HPDE6-E6E7 (cell line): ENCODE measurements at regions not wholly inside any gene's neighbourhood (a gene's known extent, or its start where the extent isn't known, plus 50 kb on each side); places are given as distances from the start of the nearest gene placed in this dataset.
"Not testable (repeated sequence)": the region's sequence is repeated elsewhere in the genome, so short reads cannot be mapped to it uniquely, and the experiment has no call there.

Experiments used
- DNase-seq: peaks from one replicate; pipeline ENCODE4 v3.0.0; 2011; ENCODE audit warnings: missing footprints; ENCODE audit errors: extremely low spot score

DNA sequence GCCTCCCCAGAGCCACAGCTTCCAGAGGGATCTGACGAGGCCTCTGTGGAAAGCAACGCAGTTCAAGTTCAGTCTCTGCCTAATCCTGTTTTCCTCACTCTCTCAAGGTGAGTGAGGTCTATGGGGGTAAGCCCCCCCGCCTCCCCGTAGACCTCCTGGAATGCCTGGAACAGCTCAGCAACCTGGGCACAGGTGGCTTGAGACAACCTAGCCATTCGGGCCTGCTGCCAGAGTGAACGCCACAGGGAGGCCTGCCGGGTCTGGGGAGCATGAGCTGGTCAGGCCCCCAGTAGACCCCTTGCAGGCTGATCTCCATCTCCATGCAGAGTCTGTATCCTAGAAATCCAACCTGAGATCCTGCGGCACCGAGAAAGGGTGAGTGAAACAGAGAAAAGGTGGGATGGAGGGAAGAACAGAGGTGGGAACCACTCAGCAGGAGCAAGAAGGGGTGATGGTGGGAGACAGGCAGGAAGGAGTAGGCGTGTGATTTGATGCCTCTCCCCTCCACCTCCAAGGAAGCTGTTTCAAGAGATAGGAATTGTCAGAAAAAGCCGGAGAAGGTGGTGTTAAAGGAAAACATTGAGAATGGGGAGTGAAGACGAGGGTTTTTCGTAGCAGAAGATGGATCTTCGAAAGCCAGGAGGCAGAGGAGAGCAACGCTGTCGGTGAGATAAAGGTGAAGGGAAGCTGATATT, 123.1 kb upstream of the PRMT8 start:
- DNase-seq = no peak

DNA sequence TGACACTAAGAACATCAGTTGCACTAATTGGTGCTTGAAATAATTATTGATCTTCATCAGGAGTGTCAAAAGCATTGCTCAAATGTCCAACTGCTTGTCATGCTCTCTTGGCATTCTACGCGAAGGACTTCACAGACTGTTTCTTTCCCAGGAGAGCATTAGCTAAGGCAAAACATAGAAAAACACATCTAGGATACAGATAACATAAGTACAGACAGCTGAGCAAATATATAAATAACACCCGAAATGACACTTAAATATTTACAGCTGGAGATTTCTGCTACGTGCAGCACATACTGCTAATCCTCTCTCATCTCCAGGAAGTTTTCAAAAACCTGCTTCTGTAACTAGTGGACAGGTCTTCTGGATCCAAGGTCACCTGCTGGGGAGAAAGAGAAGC, 120.0 kb upstream of the PRMT8 start:
- DNase-seq = no peak

DNA sequence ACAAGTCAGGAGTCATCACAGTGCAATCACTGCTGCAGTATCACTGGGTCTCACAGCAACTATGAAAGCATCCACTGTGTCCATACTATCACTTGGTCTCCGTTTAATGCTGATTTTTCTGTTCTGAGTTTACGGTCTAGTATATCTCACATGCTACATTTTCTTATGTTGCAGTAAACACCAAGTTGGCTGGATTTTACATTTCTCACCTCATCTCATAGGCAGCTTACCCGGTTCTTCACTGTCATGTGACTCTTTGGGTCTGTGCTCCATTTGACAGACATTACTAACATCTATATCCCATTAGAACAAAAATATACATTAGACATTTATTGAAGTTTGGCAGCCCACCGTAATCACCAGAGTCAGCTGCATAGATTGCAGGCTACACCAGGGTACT, 115.7 kb upstream of the PRMT8 start:
- no peak for DNase-seq

DNA sequence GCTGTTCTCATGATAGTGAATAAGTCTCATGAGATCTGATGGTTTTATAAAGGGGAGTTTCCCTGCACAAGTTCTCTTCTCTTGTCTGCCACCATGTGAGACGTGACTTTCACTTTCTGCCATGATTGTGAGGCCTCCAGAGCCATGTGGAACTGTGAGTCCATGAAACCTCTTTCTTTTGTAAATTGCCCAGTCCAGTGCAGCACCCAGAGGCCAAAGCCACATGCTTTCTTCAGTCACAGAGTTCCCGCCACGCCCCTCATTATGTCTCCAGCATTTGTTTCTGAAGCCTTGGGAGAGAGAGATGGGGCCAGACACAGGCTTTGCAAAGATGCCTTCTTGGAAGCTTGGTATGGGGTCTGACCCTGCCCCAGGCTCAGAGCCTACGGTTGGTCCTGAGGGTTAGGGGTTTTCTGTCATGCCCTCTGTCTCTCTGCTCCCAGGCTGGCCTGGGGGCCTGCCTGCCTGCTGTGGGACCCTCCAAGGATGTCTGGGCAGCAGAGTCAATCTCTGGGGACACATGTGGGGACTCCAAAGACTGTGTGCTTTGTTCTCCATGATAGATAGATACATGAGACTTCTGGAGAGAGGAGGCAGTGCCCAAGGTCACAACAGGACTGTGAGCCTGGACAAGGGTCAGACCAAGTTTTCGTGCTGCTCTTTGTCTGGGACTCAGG, 114.1 kb upstream of the PRMT8 start:
- no peak for DNase-seq

DNA sequence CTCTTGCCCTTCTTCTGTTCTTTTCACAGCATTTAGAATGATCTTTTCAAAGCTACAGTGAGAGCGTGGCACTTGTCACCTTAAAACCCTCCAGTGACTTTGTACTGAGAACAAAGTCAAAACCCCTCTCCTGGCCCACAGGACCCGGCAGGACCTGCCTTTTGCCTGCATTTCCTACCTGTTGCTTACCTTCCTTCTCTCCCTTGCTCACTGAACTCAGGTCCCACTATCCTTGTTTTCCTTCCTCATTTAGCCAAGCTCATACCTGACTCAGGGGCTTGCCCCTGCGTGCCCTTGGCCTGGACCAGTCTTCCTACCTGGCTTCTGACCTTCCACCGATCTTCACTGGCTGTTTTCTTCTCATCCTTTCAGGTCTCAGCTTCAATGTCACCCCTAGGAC, 112.3 kb upstream of the PRMT8 start:
- DNase-seq = no peak

DNA sequence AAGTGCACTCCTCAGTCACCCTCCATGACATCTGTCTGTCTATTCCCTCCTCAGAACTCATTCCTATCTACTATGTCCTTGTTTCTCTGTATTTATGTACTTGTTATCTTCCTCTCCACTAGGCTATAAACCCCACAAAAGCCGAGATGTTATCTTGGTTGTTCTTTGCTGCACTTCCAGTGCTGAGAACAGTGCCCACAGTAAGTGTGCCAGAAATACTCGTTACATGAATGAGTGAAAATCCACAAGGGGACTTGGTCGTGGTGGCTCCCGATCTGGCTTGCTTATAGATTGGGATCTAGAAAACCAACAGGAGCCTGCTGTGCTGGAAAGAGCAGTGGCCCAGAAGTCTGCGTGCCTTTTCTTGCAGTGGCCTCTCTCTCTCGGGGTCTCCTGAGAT, 111.9 kb upstream of the PRMT8 start:
- DNase-seq = no peak

DNA sequence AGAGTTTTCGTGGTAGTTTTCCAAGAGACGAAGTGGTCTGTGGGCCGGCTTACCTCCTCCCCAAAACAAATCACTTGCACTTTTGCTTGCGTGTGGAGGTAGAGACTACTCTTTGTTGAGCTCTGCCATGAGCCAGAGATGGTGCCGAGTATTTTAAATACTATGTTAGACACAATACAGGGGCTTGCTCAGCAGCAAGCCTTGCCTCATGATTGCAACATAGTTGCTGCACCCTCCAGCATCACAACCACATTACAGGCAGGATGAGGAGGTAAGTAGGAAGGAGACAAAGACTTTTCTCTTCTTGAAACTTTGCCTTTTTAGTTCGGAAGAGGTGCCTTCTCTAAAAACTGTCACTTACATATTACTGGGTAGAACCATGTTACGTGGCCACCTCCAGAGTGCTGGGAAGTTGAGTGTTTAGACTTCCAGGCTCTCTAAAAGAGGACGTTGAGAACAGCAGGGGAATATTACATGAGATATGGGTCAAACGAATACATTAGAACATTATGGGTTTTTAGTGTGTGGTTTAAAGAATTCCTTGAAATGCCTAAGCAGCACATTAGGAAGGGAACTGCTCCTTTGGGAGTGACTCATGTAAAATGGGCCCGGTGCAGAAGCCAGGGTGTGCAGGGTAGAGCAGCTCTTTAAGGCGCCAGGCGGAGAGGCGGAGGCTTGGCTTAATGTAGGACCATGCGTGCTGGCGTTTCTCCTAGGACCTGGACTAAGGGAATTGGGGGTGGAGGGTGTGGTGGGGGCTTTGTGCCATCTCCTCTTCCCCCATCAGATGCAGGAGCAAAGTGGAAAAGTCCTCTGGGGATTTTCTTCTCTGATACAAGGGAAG, 110.6 kb upstream of the PRMT8 start:
- DNase-seq = no peak

DNA sequence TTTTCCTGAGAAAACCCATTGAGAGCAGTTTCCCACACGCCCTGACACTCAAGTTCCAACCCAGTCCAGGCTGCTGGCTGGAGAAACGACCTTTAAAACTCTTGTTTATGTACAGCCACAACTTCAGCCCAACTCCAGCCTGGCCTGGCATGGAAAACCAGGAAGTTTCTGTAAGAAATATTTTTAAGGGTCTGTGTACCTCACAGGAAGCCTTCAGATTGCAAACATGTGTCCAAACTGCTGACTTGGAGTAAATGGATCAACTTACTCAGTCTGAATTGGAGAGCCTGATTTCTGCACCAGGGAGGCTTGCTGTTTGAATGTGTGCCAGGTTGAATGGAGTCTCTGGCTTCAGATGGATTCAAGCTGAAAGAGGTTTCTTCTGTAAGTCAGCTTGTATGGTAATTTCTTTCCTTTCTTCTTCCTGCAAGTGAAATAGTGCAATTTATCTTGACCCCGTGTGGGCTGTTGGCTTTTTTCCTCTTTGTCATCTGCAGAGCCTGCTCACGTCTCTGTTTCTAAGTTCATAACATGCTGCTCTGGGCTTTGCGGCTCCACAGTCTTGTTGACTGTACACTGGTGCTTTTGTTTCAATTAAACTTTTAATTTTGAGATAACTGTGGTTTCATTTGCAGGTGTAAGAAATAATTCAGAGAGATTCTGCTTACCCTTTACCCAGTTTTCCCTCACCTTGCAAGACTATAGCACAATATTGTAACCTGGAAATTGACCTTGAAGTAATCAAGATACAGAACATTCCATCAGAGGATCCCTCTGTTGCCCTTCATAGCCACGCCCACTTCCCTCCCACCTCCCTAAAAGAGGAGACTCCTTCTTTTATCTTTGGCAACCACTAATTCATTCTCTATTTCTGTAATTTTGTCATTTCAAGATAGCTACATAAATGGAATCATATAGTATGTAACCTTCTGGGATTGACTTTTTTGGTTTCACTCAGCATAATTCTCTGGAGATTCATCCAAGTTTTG, 109.7 kb upstream of the PRMT8 start:
- no peak for DNase-seq

DNA sequence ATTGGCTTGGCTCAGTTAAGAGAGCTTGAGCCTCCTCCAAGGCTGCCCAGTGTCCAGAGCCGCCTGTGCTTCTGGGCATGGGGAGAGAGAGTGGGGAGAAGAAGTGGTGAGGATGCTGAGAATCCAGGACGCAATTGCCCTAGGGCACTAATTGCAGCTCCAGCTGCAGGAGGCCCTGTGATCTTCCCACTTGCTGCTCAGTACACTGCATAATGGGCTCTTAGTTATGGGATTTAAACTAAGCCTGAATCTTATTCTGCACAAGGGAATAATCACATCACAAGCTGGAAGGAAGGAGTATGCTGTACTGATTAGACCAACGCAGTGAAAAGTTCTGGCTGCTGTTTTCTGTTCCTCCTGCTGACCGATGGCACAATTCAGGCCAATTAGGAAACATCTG, 101.0 kb upstream of the PRMT8 start:
- DNase-seq = no peak

DNA sequence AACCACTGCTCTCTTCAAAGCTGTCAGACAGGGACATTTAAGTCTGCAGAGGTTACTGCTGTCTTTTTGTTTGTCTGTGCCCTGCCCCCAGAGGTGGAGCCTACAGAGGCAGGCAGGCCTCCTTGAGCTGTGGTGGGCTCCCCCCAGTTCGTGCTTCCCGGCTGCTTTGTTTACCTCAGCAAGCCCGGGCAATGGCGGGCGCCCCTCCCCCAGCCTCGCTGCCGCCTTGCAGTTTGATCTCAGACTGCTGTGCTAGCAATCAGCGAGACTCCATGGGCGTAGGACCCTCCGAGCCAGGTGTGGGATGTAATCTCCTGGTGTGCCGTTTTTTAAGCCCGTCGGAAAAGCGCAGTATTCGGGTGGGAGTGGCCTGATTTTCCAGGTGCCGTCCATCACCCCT, 93.4 kb upstream of the PRMT8 start:
- DNase-seq = not testable (repeated sequence)

DNA sequence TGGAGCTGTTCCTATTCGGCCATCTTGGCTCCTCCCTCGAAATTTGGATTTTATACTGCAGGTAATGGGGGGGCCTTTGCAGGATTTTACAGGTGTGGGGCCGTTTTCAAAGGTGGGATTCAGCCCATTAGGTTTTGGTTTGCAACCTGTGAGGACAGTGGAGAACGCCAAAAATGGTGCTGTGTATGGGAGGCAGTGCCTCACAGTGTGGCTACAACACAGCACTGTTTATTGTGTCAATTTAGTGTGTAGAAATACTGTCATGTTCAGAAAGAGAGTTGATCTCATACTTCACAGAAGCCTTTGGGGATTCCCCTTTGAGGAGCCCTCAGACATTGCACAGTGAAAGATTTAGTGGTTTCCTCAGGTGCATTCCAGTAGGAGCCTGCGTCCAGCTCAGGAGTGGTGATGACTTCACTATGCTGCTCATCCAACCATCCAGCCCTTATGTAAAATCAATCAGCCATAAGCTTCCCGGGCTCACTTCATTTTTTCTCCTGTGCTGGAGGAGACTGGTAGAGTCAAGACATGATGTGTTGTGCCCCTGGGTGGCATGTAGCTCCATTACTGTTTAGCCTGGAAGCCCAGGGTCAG, 92.7 kb upstream of the PRMT8 start:
- DNase-seq = no peak

DNA sequence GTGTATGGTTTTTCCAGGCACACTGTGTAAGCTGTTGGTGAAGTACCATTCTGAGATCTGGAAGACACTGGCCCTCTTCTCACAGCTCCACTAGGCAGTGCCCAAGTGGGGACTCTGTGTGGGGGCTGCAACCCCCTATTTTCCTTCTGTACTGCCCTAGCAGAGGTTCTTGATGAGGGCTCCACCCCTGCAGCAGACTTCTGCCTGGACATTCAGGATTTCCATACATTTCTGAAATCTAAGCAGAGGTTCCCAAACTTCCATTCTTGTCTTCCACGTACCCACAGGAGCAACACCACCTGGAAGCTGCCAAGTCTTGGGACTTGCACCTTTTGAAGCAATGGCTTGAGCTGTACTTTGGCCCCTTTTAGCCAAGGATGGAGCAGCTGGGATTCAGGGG, 85.2 kb upstream of the PRMT8 start:
- DNase-seq = no peak

DNA sequence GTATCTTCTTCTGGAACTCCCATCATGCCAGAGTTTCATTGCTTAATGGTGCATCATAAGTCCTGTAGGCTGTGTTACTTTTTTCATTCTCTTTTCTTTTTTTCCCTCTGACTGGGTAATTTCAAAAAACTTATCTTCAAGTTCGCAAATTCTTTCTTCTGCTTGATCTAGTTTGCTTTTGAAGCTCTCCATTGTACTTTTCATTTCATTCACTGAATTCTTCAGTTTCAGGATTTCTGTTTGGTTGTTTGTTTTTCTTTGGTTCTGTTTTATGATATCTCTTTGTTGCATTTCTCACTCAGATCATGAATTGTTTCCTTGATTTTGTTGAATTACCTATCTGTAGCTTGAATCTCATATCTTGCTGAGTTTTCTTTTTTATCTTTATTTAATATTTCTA, 83.3 kb upstream of the PRMT8 start:
- no peak for DNase-seq

DNA sequence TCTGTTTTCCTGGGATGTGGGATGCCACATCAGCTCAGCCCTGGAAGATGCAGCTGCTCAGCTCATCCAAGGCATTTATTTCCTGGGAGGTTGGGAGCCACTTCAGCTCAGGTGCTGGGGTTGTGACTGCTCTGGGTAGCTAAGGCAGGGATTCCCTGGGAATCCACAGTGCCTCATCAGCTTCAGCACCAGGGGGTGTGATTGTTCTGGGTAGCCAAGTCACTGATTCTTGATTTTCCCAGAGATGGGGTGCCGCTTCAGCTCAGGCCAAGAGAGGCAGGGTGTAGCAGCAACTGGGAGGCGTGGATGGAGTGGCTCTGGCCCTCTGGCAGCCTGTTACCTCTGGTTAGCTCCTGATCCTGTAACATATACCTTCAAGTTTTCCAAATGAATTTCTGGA, 81.3 kb upstream of the PRMT8 start:
- no peak for DNase-seq

DNA sequence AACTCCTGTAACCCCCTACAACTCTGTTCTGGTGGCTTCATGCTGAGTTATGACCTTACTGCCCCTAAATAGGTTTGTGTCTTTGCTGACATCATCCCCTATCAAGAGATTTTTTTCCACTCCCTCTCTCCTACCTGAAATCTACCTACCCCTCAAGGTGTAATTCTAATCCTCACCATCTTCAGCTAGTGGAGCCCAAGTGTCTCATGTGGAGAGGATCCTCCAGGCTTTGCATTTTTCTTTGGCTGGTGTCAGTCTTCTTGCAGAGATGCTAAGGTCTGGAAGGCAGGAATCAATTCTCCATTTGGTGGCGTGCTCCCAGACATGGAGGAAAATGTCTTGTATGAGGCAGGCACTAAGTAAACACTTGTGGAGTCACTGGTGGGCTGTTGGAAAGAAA, 74.8 kb upstream of the PRMT8 start:
- DNase-seq = no peak

DNA sequence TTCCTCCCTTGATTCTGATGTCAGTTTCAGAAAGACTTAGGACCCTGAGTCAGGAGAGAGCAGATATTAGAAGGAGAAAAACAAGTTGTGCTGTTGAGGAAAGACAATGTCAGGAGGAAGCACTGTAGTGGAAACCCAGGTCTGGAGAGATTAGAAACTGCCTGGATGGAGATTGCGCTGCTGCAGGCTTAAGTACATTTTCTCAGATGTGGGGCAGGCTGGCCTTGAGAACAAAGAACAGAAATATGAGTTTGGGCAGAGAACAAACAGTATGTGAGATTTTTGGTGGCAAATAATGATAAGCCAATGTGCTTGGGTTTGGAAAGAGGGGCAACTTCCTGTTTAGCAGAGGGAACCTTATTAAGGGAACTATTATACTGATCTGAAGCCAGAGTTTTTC, 74.3 kb upstream of the PRMT8 start:
- DNase-seq = no peak

DNA sequence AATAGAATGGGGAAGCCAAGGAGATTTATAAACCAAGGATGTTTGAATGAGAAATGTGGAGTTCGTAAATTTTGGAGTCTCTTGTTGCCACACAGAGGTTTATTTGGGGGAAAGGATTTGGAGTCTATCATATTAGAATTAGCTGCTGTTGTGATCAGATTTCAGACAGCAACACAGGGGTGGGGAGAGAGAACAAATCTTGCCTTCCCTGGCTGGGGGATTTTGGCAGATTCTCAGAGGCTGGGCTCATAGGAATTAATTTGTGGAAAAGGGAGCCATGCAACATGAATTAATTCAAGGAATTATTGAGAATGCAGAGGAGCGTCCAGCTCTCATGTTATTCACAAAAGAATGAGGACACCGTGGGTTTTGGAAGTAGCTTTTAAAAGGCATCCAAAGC, 73.9 kb upstream of the PRMT8 start:
- no peak for DNase-seq

DNA sequence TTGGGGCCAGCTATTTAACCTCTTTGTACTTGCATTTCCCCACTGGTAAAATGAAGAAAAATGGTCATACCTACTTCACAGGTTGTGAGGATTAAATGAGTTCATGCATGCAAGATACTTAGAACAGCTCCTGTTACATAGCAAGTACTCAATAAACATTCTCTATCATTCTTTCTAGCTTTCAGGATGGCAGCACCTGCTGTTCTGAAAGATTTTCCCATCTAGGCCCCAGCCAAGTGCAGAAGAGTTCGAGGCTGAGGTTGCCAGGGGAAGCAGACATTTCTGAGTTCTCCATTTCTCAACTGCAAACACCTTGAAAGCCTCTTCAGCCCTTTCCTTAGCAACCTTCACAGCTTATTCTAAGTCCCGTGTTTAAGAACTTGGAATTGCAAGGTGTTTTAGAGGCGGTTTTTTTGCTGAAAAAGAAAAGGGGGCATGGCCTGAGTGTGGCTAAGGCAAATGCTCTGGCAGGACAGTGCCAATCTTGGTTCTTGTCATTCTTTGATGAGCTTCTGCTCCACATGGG, 73.0 kb upstream of the PRMT8 start:
- no peak for DNase-seq

DNA sequence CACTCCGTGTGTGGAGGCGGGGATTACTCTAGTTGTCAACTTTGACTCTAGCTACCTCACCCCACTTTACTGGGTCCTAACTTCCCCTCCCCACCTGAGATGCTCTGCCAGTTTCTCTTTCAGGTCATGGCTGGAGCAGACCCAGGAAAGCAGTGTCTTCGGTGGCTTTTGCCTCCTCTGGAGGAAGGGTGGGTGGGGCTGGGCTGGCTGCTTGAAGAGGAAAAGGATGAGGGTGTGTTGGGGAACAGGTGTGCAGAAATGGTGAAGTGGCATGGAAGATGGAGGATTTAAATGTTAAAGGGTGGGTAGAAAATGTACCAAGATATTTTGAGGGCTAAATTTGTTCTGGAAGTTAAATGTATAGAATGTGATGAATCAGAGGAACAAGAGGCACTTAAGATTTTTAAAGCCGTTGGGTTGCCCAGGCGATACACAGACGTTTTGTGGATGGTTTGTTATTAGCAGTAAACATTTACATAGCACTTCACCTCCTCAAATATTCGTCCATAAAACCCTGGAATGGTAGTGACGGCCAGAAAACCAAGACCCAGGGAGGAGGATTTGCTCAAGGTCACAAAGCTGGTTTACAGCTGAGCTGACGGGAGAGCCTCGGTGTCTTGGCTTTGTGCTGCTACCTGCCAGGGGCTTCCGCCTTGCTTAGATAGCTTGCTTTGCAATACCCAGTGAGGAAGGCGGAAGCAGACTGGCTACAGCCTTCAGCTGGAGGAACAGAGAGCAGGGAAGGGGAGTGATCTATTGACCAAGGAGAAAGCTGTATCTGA, 72.2 kb upstream of the PRMT8 start:
- no peak for DNase-seq

DNA sequence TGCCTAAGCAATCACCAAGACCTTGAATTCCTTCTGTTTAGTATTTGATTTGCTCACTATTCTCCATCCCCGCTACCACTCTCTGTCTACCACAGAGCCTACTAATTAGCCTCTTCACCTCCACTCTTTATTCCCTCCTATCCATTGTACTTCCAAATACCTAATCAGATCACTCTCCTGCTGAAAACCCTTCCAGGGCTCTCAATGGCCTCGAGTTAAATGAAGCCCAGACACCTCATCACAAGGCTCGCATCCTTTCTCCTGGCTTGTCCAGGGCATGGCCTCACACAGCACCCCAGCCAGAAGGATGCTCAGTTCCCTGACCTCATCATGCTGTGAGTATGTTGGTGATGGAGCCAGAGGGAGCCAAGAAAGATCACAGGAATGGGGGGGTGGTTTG, 71.4 kb upstream of the PRMT8 start:
- no peak for DNase-seq
